Heart right ventricle (tissue), 16 donors: ENCODE measurements at regions not wholly inside any gene's neighbourhood (a gene's known extent, or its start where the extent isn't known, plus 50 kb on each side); places are given as distances from the start of the nearest gene placed in this dataset.

Experiments used
- ATAC-seq, 8 donors: fragments of 200-7000 bp; cut with Tn5 transposase; one replicate each; pipeline ENCODE4 v1.9.1; 2020; ENCODE audit warnings: mild to moderate bottlenecking in 8 of 8, moderate library complexity in 8 of 8, moderate number of reproducible peaks in 1 of 8
- DNase-seq, 2 donors: peaks; one replicate each; pipeline ENCODE4 v3.0.0-alpha.2; 2020
- H3K27ac ChIP-seq, 10 donors: fragments of 200-600 bp; sonication (generic) in 2 of 10; one replicate each; pipeline versions ENCODE4 v1.5.0 to v1.8.0; 2020 to 2022; ENCODE audit warnings: mild to moderate bottlenecking in 3 of 10
- H3K27me3 ChIP-seq, 7 donors: fragments of 200-600 bp; one replicate each; pipeline ENCODE4 v1.8.0; 2021 to 2022; ENCODE audit warnings: mild to moderate bottlenecking in 2 of 7
- H3K36me3 ChIP-seq, 9 donors: fragments of 200-600 bp; sonication (generic) in 1 of 9; one replicate each; pipeline versions ENCODE4 v1.5.0 to v1.8.0; 2020 to 2022; ENCODE audit warnings: mild to moderate bottlenecking in 2 of 9
- H3K4me1 ChIP-seq, 9 donors: fragments of 200-600 bp; sonication (generic) in 1 of 9; one replicate each; pipeline versions ENCODE4 v1.5.0 to v1.8.0; 2020 to 2022; ENCODE audit warnings: mild to moderate bottlenecking in 4 of 9
- H3K4me3 ChIP-seq, 10 donors: fragments of 200-600 bp; sonication (generic) in 2 of 10; one replicate each; pipeline versions ENCODE4 v1.5.0 to v1.8.0; 2020 to 2022; ENCODE audit warnings: mild to moderate bottlenecking in 7 of 10, moderate library complexity in 2 of 10
- H3K9me3 ChIP-seq, 11 donors: fragments of 200-600 bp in 10 of 11; sonication (generic) in 2 of 11; one replicate each; pipeline versions ENCODE4 v1.5.0 to v1.8.0; 2013 to 2022; ENCODE audit warnings: mild to moderate bottlenecking in 2 of 11, control low read depth in 1 of 11, moderate library complexity in 1 of 11
- WGBS, 2 donors: extraction: QIAGEN DNeasy Blood & Tissue Kit; methylation state at CpG; one replicate each; pipeline ENCODE4 v1.1.7; 2013; ENCODE audit warnings: inconsistent platforms in 1 of 2; 5-methylcytosine and 5-hydroxymethylcytosine counted together
- intact Hi-C, 10 donors: fragments of 100-400 bp; cut with DNase I; formaldehyde crosslinking; loops; one replicate each; pipeline versions ENCODE4 v1.11.1 to v1.14.2; 2022
- TF ChIP-seq, protein P1 (sequence below), 9 donors: fragments of 200-600 bp; sonication (generic) in 2 of 9; IDR thresholded peaks; one replicate each; pipeline versions ENCODE4 v1.5.0 to v1.8.0; 2021 to 2022; ENCODE audit warnings: antibody characterized with exemption in 9 of 9, mild to moderate bottlenecking in 5 of 9, moderate library complexity in 1 of 9
- donor health status: Arrhythmogenic right ventricular cardiomyopathy.
- donor health status: ischemic (EF 13 %, LVEDD 7.1; RV severe dilation, severe dysfunction).
- donor health status: healthy with polysubstance abuse.
- donor health status: DM: no; HTN: yes; CAD: no.
- donor health status: DM: no; HTN: no; CAD: no.
- donor health status: ischemic (EF 25% LVEDD 6.9; RV normal size, moderate dysfunction).
- donor health status: ischemic (EF 25% LVEDD 5.7; RV mildly dilated, moderate dysfunction).
- donor health status: healthy.
- donor health status: DM: yes; HTN: yes; CAD: no.
- donor health status: Ischemic cardiomyopathy.
- donor health status: ischemic (EF 35%, LVEDD 5.7; RV mildly dilated, moderate dysfunction).
- donor health status: nonischemic (EF 11% LVEDD 7.7; RV severe dilation, severe dysfunction).
- donor health status: DM: yes; HTN: yes; CAD: no.
- donor health status: PGD.
- donor health status: ischemic (EF 29% LVEDD 5.4; RV normal size, mild dysfunction).
- donor health status: nonischemic (EF 23%, LVEDD 6.1; RV moderate dilation, normal function).

- no peak overlapping the region for H3K4me3 ChIP-seq
- H3K27ac ChIP-seq, result peak overlapping the region in 1 of 10 donors; percentile 27
- DNase-seq, result no peak
- H3K4me1 ChIP-seq, result peaks cover 0 to 32% (median 0%) of the 10 kb centered on the region in 9 donors
- H3K9me3 ChIP-seq, result no peaks in the 10 kb centered on the region
- ATAC-seq, result no peak
- WGBS, 2 donors, result 67 to 81% methylated on average over 3 of the region's 3 CpGs
- TF ChIP-seq, protein P1, sequence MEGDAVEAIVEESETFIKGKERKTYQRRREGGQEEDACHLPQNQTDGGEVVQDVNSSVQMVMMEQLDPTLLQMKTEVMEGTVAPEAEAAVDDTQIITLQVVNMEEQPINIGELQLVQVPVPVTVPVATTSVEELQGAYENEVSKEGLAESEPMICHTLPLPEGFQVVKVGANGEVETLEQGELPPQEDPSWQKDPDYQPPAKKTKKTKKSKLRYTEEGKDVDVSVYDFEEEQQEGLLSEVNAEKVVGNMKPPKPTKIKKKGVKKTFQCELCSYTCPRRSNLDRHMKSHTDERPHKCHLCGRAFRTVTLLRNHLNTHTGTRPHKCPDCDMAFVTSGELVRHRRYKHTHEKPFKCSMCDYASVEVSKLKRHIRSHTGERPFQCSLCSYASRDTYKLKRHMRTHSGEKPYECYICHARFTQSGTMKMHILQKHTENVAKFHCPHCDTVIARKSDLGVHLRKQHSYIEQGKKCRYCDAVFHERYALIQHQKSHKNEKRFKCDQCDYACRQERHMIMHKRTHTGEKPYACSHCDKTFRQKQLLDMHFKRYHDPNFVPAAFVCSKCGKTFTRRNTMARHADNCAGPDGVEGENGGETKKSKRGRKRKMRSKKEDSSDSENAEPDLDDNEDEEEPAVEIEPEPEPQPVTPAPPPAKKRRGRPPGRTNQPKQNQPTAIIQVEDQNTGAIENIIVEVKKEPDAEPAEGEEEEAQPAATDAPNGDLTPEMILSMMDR (IDR thresholded peaks at IDR 0.05), result no peak
- H3K27me3 ChIP-seq, result no peaks in the 10 kb centered on the region
- intact Hi-C loops, result no loop called here
- no peaks in the 10 kb centered on the region for H3K36me3 ChIP-seq
Measured at GRCh38 chr3:31226346-31226745, 306.4 kb upstream of the STT3B start.

DNA sequence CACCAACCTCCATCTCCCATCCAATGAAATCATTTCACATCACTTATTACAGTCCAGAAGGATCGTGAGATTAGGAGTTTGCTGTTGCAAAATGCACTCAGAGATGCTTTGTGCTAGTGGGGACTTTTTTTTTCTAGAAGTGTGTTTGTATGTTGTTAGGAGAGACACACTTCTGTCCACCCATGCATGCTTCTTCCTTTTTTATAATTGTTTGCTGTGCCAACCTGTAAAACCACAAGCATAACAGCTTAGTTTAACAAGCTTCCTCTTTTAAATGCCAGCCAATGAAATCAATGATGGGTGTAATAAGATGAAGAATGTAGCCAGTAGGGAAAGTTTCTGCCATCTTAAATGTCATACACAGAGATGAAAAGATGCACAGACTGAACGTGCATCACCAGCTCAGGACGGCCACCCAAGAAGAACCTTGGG lies 305.6 kb upstream of the STT3B start:
- Histone ChIP-seq H3K4me3 (no peak overlapping the region), H3K4me1 (peaks cover 0 to 40% (median 0%) of the 10 kb centered on the region in 9 donors), H3K36me3 (no peaks in the 10 kb centered on the region), H3K27me3 (no peaks in the 10 kb centered on the region), H3K27ac (peak overlapping the region in 1 of 10 donors; percentile 72), H3K9me3 (no peaks in the 10 kb centered on the region)
- DNase-seq (no peak), ATAC-seq (peak in 2 of 8 donors; percentile 29 to 30)
- intact Hi-C loops, result no loop called here
- TF ChIP-seq, protein P1 (IDR thresholded peaks at IDR 0.05), result no peak
- 73 to 81% methylated on average over 3 of the region's 3 CpGs for WGBS, 2 donors

DNA sequence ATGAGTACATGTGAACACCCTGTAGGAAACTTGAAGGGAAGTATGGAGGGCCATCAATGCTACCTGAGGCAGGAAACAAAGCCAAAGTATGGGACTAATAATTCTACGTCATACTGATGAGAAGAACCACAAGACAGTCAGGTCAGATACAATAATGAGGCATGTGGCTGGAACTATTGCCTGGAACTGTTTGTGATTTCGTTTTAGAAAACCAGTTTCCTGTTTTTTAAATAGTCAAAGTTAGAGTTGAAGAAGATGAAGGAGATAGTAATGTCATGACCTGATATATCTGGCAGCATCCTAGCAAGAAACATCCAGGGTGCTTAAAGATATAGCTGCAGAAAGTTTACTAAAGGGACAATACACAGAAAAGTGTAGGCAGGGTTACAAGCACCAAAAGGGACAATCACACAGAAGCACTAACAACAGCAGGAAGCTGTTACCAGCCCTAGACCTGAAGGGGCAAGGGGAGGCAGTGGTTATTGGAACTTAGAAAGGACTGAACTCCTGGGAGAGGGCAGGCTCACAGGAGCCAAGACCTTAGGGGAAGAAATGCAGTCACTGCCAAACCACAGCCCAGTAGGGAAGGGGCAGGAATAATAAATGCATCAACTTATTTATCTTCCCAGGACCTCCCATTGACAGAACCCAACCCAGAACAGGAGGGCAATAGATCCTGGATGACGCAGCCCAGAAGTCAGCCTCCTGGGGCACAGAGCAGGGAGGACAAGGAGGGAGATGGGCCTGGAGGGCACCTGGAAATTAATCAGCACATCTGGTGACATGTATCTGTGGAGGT lies 302.1 kb upstream of the STT3B start:
- WGBS, 2 donors, result 76 to 80% methylated on average over 3 of the region's 3 CpGs
- Histone ChIP-seq H3K36me3 (no peaks in the 10 kb centered on the region), H3K27me3 (peaks cover 0 to 19% (median 4%) of the 10 kb centered on the region in 7 donors), H3K4me1 (peaks cover 0 to 65% (median 0%) of the 10 kb centered on the region in 9 donors), H3K4me3 (no peak overlapping the region), H3K27ac (peak overlapping the region in 1 of 10 donors; percentile 36), H3K9me3 (no peaks in the 10 kb centered on the region)
- TF ChIP-seq, protein P1 (IDR thresholded peaks at IDR 0.05), result no peak
- intact Hi-C loops, result no loop called here
- no peak for ATAC-seq
- DNase-seq, result no peak

- H3K27ac ChIP-seq, result peak overlapping the region in 2 of 10 donors; percentile 60 to 84
- no peak overlapping the region for H3K4me3 ChIP-seq
- H3K9me3 ChIP-seq, result no peaks in the 10 kb centered on the region
- H3K4me1 ChIP-seq, result peaks cover 0 to 51% (median 0%) of the 10 kb centered on the region in 9 donors
- peak in 1 of 2 donors; percentile 16 for DNase-seq
- TF ChIP-seq, protein P1 (IDR thresholded peaks at IDR 0.05), result no peak
- peak in 7 of 8 donors; percentile 47 to 74 (median 66) for ATAC-seq
- H3K27me3 ChIP-seq, result peaks cover 0 to 31% (median 13%) of the 10 kb centered on the region in 7 donors
- WGBS, 2 donors, result 78 to 86% methylated on average over 12 of the region's 12 CpGs
- H3K36me3 ChIP-seq, result no peaks in the 10 kb centered on the region
- intact Hi-C loops, result no loop called here
Measured at GRCh38 chr3:31232055-31233025, 300.4 kb upstream of the STT3B start.
